H1 (cell line): ENCODE measurements at regions not wholly inside any gene's neighbourhood (a gene's known extent, or its start where the extent isn't known, plus 50 kb on each side); places are given as distances from the start of the nearest gene placed in this dataset.

ENCODE experiments used
- CTCF ChIA-PET: fragments of 300-600 bp; sonication (Branson Sonifier 250); formaldehyde crosslinking; loops from one replicate; lab custom pipeline; 2021; ENCODE audit not compliant: partially characterized antibody; lab: Charles Lee
- POLR2A ChIA-PET: fragments of 300-600 bp; sonication (Branson Sonifier 250); formaldehyde crosslinking; loops from one replicate; lab custom pipeline; 2021; ENCODE audit warnings: inconsistent platforms; ENCODE audit not compliant: partially characterized antibody; lab: Charles Lee
- DNase-seq, 2 experiments: peaks; one replicate each; pipeline versions ENCODE4 v3.0.0 to v3.0.0-alpha.2; 2010 to 2022; ENCODE audit warnings: low spot score in 2 of 2, low read depth in 1 of 2, mixed read lengths in 1 of 2
- FAIRE-seq: peaks from 2 replicates; lab custom pipeline; 2011; peaks lifted over from hg19 to GRCh38; lab: Jason Lieb, UNC
- H2AFZ ChIP-seq: 2 replicates; pipeline ENCODE4 v1.8.1; 2012; ENCODE audit warnings: low read length, inconsistent platforms
- H2AK5ac ChIP-seq: 2 replicates; pipeline ENCODE4 v1.6.1; 2013; ENCODE audit warnings: low read depth, low read length
- H2BK120ac ChIP-seq: replicated peaks from 2 replicates; pipeline ENCODE3; 2013; ENCODE audit warnings: low read depth, low read length, inconsistent platforms
- H2BK12ac ChIP-seq: 2 replicates; pipeline ENCODE4 v1.6.1; 2013; ENCODE audit warnings: low read depth, low read length
- H2BK15ac ChIP-seq: 2 replicates; pipeline ENCODE4 v1.6.1; 2013; ENCODE audit warnings: low read length
- H2BK20ac ChIP-seq: 2 replicates; pipeline ENCODE4 v1.6.1; 2013; ENCODE audit warnings: low read length
- H2BK5ac ChIP-seq: 2 replicates; pipeline ENCODE4 v1.6.1; 2013; ENCODE audit warnings: low read depth, low read length
- H3K14ac ChIP-seq: 2 replicates; pipeline ENCODE4 v1.6.1; 2013; ENCODE audit warnings: inconsistent platforms; ENCODE audit not compliant: insufficient read length
- H3K18ac ChIP-seq: 2 replicates; pipeline ENCODE4 v1.6.1; 2013; ENCODE audit warnings: low read length; ENCODE audit errors: extremely low read depth
- H3K23ac ChIP-seq: 2 replicates; pipeline ENCODE4 v1.6.1; 2013; ENCODE audit warnings: inconsistent platforms; ENCODE audit not compliant: insufficient read length
- H3K23me2 ChIP-seq: 2 replicates; pipeline ENCODE4 v1.6.1; 2013; ENCODE audit warnings: low read depth, low read length
- H3K27ac ChIP-seq: 2 replicates; pipeline ENCODE4 v1.6.1; 2011; ENCODE audit warnings: low read depth, low read length, inconsistent platforms
- H3K27me3 ChIP-seq, 4 experiments: replicated peaks in 1 of 4; 1 replicate in 1 of 4; 2 replicates in 3 of 4; pipeline versions ENCODE4 v1.6.1 to v1.8.1; 2011 to 2013; ENCODE audit warnings: low read length in 3 of 4, mild to moderate bottlenecking in 3 of 4, inconsistent platforms in 2 of 4, mixed read lengths in 2 of 4, moderate library complexity in 1 of 4; ENCODE audit not compliant: control insufficient read depth in 3 of 4, insufficient read depth in 3 of 4; ENCODE audit errors: extremely low read depth in 1 of 4
- H3K36me3 ChIP-seq, 4 experiments: 2 replicates each; pipeline versions ENCODE4 v1.6.1 to v1.8.1; 2011 to 2013; ENCODE audit warnings: mild to moderate bottlenecking in 4 of 4, low read length in 3 of 4, moderate library complexity in 2 of 4, control low read depth in 1 of 4, inconsistent platforms in 1 of 4; ENCODE audit not compliant: insufficient read depth in 4 of 4, control insufficient read depth in 2 of 4
- H3K4ac ChIP-seq: replicated peaks from 2 replicates; pipeline ENCODE3; 2013; ENCODE audit warnings: low read length, low read depth, mixed read lengths, inconsistent platforms; ENCODE audit not compliant: insufficient read length
- H3K4me1 ChIP-seq, 4 experiments: replicated peaks in 1 of 4; 1 replicate in 1 of 4; 2 replicates in 3 of 4; pipeline versions ENCODE4 v1.6.1 to v1.8.1; 2011 to 2013; ENCODE audit warnings: low read length in 3 of 4, inconsistent platforms in 2 of 4, mixed read lengths in 1 of 4; ENCODE audit not compliant: insufficient read depth in 4 of 4, control insufficient read depth in 3 of 4
- H3K4me2 ChIP-seq, 2 experiments: 2 replicates each; pipeline versions ENCODE4 v1.6.1 to v1.8.1; 2011 to 2013; ENCODE audit warnings: low read depth in 2 of 2, low read length in 2 of 2, control low read depth in 1 of 2, inconsistent platforms in 1 of 2, mild to moderate bottlenecking in 1 of 2; ENCODE audit not compliant: insufficient read depth in 1 of 2
- H3K4me3 ChIP-seq, 4 experiments: fragments of 200-600, 300-600 bp in 1 of 4; sonication (generic), shearing (Covaris generic), sonication (Bioruptor Twin) in 1 of 4; 2 replicates each; pipeline versions ENCODE4 v1.5.1 to v1.8.1; 2011 to 2016; ENCODE audit warnings: low read length in 4 of 4, low read depth in 3 of 4, control low read depth in 2 of 4, inconsistent platforms in 2 of 4, mild to moderate bottlenecking in 2 of 4, mixed read lengths in 1 of 4, moderate library complexity in 1 of 4; ENCODE audit not compliant: insufficient read depth in 2 of 4; ENCODE audit errors: extremely low read depth in 1 of 4
- H3K56ac ChIP-seq: replicated peaks from 2 replicates; pipeline ENCODE3; 2013; ENCODE audit warnings: low read depth, mild to moderate bottlenecking, mixed read lengths, low read length, inconsistent platforms; ENCODE audit not compliant: insufficient read length
- H3K79me1 ChIP-seq: 2 replicates; pipeline ENCODE4 v1.6.1; 2013; ENCODE audit warnings: low read depth, low read length, control low read depth
- H3K79me2 ChIP-seq, 2 experiments: 2 replicates each; pipeline versions ENCODE4 v1.6.1 to v1.8.1; 2012 to 2013; ENCODE audit warnings: low read length in 2 of 2, mild to moderate bottlenecking in 2 of 2, inconsistent platforms in 1 of 2; ENCODE audit not compliant: insufficient read depth in 2 of 2, control insufficient read depth in 1 of 2
- H3K9ac ChIP-seq, 4 experiments: replicated peaks in 1 of 4; 1 replicate in 1 of 4; 2 replicates in 3 of 4; pipeline versions ENCODE4 v1.6.1 to v1.8.1; 2011 to 2013; ENCODE audit warnings: low read depth in 3 of 4, low read length in 3 of 4, control low read depth in 2 of 4, mild to moderate bottlenecking in 2 of 4, moderate library complexity in 2 of 4, inconsistent platforms in 1 of 4; ENCODE audit errors: extremely low read depth in 1 of 4
- H3K9me3 ChIP-seq, 2 experiments: 2 replicates each; pipeline versions ENCODE4 v1.6.1 to v1.8.1; 2012 to 2013; ENCODE audit warnings: mild to moderate bottlenecking in 2 of 2, moderate library complexity in 2 of 2, control low read depth in 1 of 2, inconsistent platforms in 1 of 2, low read depth in 1 of 2, low read length in 1 of 2, mixed read lengths in 1 of 2; ENCODE audit not compliant: insufficient read depth in 2 of 2
- H4K20me1 ChIP-seq, 2 experiments: replicated peaks in 1 of 2; 2 replicates each; pipeline versions ENCODE3 to v1.8.1; 2011 to 2013; ENCODE audit warnings: inconsistent platforms in 2 of 2, low read length in 2 of 2, mild to moderate bottlenecking in 1 of 2; ENCODE audit not compliant: insufficient read depth in 2 of 2, control insufficient read depth in 1 of 2
- H4K5ac ChIP-seq: 2 replicates; pipeline ENCODE4 v1.6.1; 2013; ENCODE audit warnings: low read length, low read depth, mixed read lengths, inconsistent platforms; ENCODE audit not compliant: insufficient read length
- H4K8ac ChIP-seq: 2 replicates; pipeline ENCODE4 v1.8.0; 2013; ENCODE audit warnings: mild to moderate bottlenecking, moderate library complexity, low read length, inconsistent platforms; ENCODE audit not compliant: insufficient read depth; ENCODE audit errors: extremely low read depth
- H4K91ac ChIP-seq: replicated peaks from 2 replicates; pipeline ENCODE3; 2013; ENCODE audit warnings: low read length, mixed read lengths, inconsistent platforms; ENCODE audit not compliant: insufficient read length
- ASH2L ChIP-seq: fragments of 200-600, 300-600 bp; sonication (generic); IDR thresholded peaks from one replicate; pipeline ENCODE4 v1.7.1; 2017; ENCODE audit warnings: low read length
- BACH1 ChIP-seq: IDR thresholded peaks from 2 replicates; pipeline ENCODE4 v1.6.1; 2012; ENCODE audit warnings: low read length, improper control_type of control experiment
- BRCA1 ChIP-seq: IDR thresholded peaks from 2 replicates; pipeline ENCODE4 v1.6.1; 2012; ENCODE audit warnings: low read depth, low read length, improper control_type of control experiment
- CBX5 ChIP-seq: fragments of 300-800, 300-1000 bp; sonication (generic); IDR thresholded peaks from 2 replicates; pipeline ENCODE4 v1.7.1; 2016; ENCODE audit warnings: antibody characterized with exemption, low read length, low read depth
- CEBPB ChIP-seq: IDR thresholded peaks from 2 replicates; pipeline ENCODE4 v1.6.1; 2012; ENCODE audit warnings: low read depth, low read length
- CTBP2 ChIP-seq: IDR thresholded peaks from 2 replicates; pipeline ENCODE4 v1.7.0; 2011; ENCODE audit warnings: borderline replicate concordance, mild to moderate bottlenecking, moderate library complexity, mixed read lengths, low read length; ENCODE audit not compliant: insufficient read depth, insufficient read length
- HDAC6 ChIP-seq: IDR thresholded peaks from one replicate; pipeline ENCODE4 v1.7.1; 2012; ENCODE audit warnings: low read depth, mild to moderate bottlenecking, inconsistent platforms, low read length, moderate library complexity
- RFX5 ChIP-seq: IDR thresholded peaks from 2 replicates; pipeline ENCODE4 v1.6.1; 2011; ENCODE audit warnings: low read depth, low read length, improper control_type of control experiment, borderline replicate concordance
- RNF2 ChIP-seq: fragments of 200-900, 300-1000 bp; sonication (generic); IDR thresholded peaks from 2 replicates; pipeline ENCODE4 v1.7.1; 2016; ENCODE audit warnings: borderline replicate concordance, low read depth, mild to moderate bottlenecking, antibody characterized with exemption, low read length; ENCODE audit not compliant: poor library complexity, severe bottlenecking; ENCODE audit errors: missing control alignments
- SIN3A ChIP-seq, 2 experiments: IDR thresholded peaks in 1 of 2; conservative IDR thresholded peaks in 1 of 2; 2 replicates each; pipeline ENCODE4 v1.6.1; 2011 to 2012; ENCODE audit warnings: low read length in 2 of 2, improper control_type of control experiment in 1 of 2, low read depth in 1 of 2, mild to moderate bottlenecking in 1 of 2
- SIRT6 ChIP-seq: IDR thresholded peaks from one replicate; pipeline ENCODE4 v1.7.1; 2012; ENCODE audit warnings: low read length, inconsistent platforms
- SUZ12 ChIP-seq: fragments of 200-600 bp; sonication (generic); IDR thresholded peaks from 2 replicates; pipeline ENCODE4 v1.6.1; 2012; ENCODE audit warnings: mild to moderate bottlenecking, inconsistent platforms, low read length, moderate library complexity, mixed read lengths
- WGBS, 2 experiments: shearing (Covaris generic) in 1 of 2; methylation state at CpG; one replicate each; pipeline versions ENCODE4 v1.1.6 to v1.1.7; 2013 to 2015; ENCODE audit warnings: low lambda C conversion rate in 2 of 2, mixed read lengths in 2 of 2, inconsistent platforms in 1 of 2, low coverage in 1 of 2, missing lambda C conversion rate in 1 of 2; ENCODE audit not compliant: insufficient replicate concordance in 2 of 2, insufficient coverage in 1 of 2, insufficient read length in 1 of 2; ENCODE audit errors: extremely low coverage in 1 of 2, missing lambda C conversion rate in 1 of 2; 5-methylcytosine and 5-hydroxymethylcytosine counted together

GRCh38 chr10:57689596-57690297 is 577.9 kb downstream of the IPMK start:
- Histone ChIP-seq H2BK20ac (no peak overlapping the region), H3K4me3 (no peak overlapping the region), H3K9ac (no peak overlapping the region), H2BK15ac (no peak overlapping the region), H4K20me1 (no peaks in the 10 kb centered on the region), H3K18ac (no peak overlapping the region), H3K23ac (no peak overlapping the region), H2AFZ (no peak overlapping the region), H3K4me1 (no peaks in the 10 kb centered on the region), H3K56ac (no peak overlapping the region), H2BK5ac (no peak overlapping the region), H4K5ac (no peak overlapping the region), H3K23me2 (no peaks in the 10 kb centered on the region), H4K8ac (no peak overlapping the region), H4K91ac (no peak overlapping the region), H3K4me2 (no peak overlapping the region), H3K27ac (no peak overlapping the region), H3K9me3 (no peaks in the 10 kb centered on the region), H2AK5ac (no peak overlapping the region), H3K14ac (no peak overlapping the region), H3K4ac (no peak overlapping the region), H2BK12ac (no peak overlapping the region), H3K27me3 (no peaks in the 10 kb centered on the region), H2BK120ac (no peak overlapping the region), H3K79me1 (no peaks in the 10 kb centered on the region), H3K79me2 (no peaks in the 10 kb centered on the region), H3K36me3 (no peaks in the 10 kb centered on the region)
- WGBS, 2 experiments, result 88% methylated on average over 5 of the region's 5 CpGs; no CpG with 5 or more reads in 1 of the 2 experiments
- POLR2A ChIA-PET, result no interaction called here
- DNase-seq, result no peak
- CTCF ChIA-PET, result interaction anchor here (0.8 to 2.2 kb wide), 2 partner anchors 31 to 106 kb away, joined by 3 to 5 read pairs; no protein-coding TSS in a partner anchor
- FAIRE-seq, result no peak
- TF ChIP-seq CBX5 (no peak), RNF2 (no peak), BACH1 (no peak), SIRT6 (no peak), HDAC6 (no peak), CTBP2 (no peak), BRCA1 (no peak), SUZ12 (no peak), ASH2L (no peak), SIN3A (conservative IDR thresholded peaks at IDR 0.05 in 1 of 2, IDR thresholded peaks at IDR 0.05 in 1 of 2; ENCODE audit: low read depth in 1 of 2, low read length in 2 of 2) (no peak), CEBPB (no peak), RFX5 (no peak)
